ENCODE measurements at regions not wholly inside any gene's neighbourhood (a gene's known extent, or its start where the extent isn't known, plus 50 kb on each side); places are given as distances from the start of the nearest gene placed in this dataset.
A peak's percentile ranks its signal among the peaks of the same experiment; 100 is the strongest.

- no peak for DNase-seq (ENCODE audit: low read depth, low spot score)
- H3K27ac ChIP-seq, result no peak overlapping the region
Observed at GRCh38 chr12:66066137-66066928, 64.2 kb downstream of the LLPH start.

- H3K27ac ChIP-seq, result no peak overlapping the region
- DNase-seq (ENCODE audit: low read depth, low spot score), result no peak
Observed at GRCh38 chr12:66065641-66066136, 64.9 kb downstream of the LLPH start.

DNA sequence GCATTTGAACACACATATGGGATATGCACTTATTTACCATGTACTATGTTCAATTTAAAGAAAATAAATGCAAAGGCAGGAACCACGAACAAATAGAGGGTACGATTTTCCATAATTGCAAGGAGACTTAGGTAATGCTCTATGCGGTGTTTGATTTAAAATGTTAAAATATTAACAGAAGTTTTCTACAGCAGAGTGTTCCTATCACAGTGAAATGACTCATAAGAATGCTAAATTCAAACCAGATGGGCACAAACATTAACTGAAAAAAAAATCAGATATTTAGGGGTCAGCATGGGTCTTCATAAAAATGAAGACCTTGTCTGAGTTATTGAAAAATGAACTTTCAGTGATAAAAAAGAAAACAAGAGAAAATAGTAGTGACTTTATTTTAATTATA, 65.4 kb downstream of the LLPH start:
- DNase-seq (ENCODE audit: low read depth, low spot score), result no peak
- H3K27ac ChIP-seq, result no peak overlapping the region

DNA sequence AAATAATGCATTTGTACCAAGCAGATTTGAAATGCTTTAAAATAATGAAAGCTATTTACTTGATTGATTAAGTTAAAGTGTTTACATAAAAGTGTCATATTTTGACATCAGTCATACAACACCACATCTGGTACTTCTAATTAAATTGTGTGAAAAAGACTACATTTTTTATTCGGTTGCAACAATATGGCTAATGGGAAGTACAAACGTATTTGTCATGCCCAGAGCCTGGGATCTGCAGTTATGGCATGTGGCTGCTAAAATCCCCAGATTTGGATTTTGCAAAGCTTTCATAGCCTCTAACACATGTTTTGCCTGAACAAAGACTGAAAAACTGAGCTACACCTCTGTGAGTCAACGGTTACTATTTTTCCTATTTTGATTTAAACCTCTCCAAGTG, 66.6 kb downstream of the LLPH start:
- no peak overlapping the region for H3K27ac ChIP-seq
- DNase-seq (ENCODE audit: low read depth, low spot score), result no peak

DNA sequence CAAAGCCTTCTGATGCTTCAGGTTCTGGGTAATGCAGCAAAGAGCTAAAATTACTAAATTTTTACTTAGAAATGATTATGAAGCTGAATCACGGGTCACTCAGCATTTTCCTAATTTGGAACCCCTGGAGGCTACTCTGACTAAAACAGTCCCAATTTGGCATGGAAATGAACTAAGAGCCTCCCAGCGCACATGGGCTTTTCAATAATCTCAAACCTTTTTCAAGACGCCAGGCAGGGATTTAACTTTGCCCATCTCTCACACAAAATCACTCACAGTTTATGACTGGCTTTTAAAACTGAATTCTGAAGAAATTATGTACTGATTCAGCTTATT, 68.3 kb downstream of the LLPH start:
- DNase-seq (ENCODE audit: low read depth, low spot score), result no peak

GRCh38 chr12:66061557-66062289, 68.8 kb downstream of the LLPH start:
- no peak overlapping the region for H3K27ac ChIP-seq
- DNase-seq (ENCODE audit: low read depth, low spot score), result no peak

More for the DNA sequence above, 68.3 kb downstream of the LLPH start:
- H3K27ac ChIP-seq, result no peak overlapping the region

GRCh38 chr12:66061076-66061475, 69.5 kb downstream of the LLPH start:
- no peak for DNase-seq (ENCODE audit: low read depth, low spot score)
- no peak overlapping the region for H3K27ac ChIP-seq

DNA sequence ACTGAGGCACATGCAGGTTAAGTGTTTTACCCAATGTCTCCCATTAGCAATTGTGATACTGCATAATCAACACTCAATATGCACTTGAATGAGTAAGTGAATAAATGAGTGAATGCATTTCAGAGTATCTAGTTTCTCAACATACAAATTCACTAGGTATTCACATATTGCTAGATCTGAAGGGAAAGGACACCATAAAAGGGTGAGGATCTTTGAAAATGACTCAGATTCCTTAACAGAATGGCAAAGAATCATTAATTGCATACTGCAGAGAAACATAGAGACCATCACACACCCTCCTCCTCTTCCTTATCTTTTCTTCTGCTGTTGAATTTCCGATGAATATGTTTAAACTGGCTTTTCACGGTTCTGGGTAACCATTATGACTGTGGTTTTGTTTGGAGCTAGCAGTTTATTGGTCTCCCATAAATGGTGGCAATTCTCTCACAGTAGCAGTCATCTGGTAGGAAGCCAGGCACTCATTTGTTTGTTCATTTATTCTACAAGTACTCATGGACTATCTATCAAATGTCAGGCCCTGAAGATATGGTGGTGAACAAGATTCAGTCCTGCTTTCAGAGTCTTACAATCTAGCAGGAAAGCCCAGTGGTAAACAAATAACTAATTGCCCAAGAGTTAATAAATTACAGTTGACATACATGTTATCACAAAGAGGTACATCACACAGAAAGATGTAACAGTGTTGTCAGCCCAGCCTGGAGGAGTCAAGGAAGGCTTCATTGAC, 70.2 kb downstream of the LLPH start:
- no peak overlapping the region for H3K27ac ChIP-seq
- no peak for DNase-seq (ENCODE audit: low read depth, low spot score)

GRCh38 chr12:66059666-66060065, 70.9 kb downstream of the LLPH start:
- DNase-seq (ENCODE audit: low read depth, low spot score), result no peak
- H3K27ac ChIP-seq, result no peak overlapping the region

GRCh38 chr12:66058554-66058953, 72.0 kb downstream of the LLPH start:
- DNase-seq (ENCODE audit: low read depth, low spot score), result no peak
- no peak overlapping the region for H3K27ac ChIP-seq

DNA sequence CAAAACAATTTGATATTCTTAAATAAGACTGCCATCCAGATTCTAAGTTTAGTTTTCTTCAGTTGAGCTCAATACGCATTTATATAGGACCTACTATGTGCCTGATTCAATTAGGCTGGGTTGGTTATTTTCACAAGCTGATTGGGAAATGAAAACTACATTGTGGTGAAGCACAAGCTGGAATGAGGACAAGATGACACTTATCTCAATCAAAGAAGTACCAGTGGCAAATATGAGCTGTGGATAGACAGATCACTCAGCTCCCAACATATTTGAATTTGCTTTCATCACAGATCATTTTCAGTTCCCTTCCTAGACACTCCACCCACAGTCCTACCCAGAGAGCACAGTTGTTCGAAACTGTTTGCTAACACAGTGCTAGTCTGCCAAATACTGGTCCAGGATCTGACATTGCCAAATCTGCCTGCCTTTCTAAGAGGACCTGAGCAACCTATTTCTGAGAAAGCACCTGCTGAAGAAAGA, 74.7 kb downstream of the LLPH start:
- DNase-seq (ENCODE audit: low read depth, low spot score), result no peak
- H3K27ac ChIP-seq, result no peak overlapping the region

GRCh38 chr12:66052988-66053615, 77.4 kb downstream of the LLPH start:
- no peak overlapping the region for H3K27ac ChIP-seq
- no peak for DNase-seq (ENCODE audit: low read depth, low spot score)

DNA sequence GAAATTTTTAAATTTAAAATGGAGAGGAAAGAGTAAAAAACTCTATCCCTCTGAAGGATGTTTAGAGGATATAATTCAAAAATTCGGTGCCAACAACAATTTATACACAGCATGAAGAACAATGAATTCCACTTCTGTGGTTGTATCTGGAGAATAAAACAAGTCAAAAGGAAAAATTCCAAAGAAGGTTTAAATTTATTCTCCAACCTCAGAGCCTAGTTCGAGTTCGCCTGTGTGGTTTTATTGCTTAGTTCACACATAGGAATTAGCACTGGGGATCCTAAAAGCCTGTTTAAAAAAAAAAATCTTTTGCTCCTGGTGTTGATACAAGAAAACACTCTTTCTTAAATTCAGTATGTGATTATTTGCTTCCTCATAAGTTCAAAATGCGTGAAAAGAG, 79.2 kb downstream of the LLPH start:
- no peak for DNase-seq (ENCODE audit: low read depth, low spot score)
- H3K27ac ChIP-seq, result no peak overlapping the region

GRCh38 chr12:66050610-66051009, 79.9 kb downstream of the LLPH start:
- H3K27ac ChIP-seq, result no peak overlapping the region
- no peak for DNase-seq (ENCODE audit: low read depth, low spot score)

GRCh38 chr12:66050283-66050576, 80.3 kb downstream of the LLPH start:
- H3K27ac ChIP-seq, result no peak overlapping the region
- no peak for DNase-seq (ENCODE audit: low read depth, low spot score)

- no peak for DNase-seq (ENCODE audit: low read depth, low spot score)
- H3K27ac ChIP-seq, result peak overlapping the region; percentile 1
Observed at GRCh38 chr12:66049538-66050282, 80.8 kb downstream of the LLPH start.

DNA sequence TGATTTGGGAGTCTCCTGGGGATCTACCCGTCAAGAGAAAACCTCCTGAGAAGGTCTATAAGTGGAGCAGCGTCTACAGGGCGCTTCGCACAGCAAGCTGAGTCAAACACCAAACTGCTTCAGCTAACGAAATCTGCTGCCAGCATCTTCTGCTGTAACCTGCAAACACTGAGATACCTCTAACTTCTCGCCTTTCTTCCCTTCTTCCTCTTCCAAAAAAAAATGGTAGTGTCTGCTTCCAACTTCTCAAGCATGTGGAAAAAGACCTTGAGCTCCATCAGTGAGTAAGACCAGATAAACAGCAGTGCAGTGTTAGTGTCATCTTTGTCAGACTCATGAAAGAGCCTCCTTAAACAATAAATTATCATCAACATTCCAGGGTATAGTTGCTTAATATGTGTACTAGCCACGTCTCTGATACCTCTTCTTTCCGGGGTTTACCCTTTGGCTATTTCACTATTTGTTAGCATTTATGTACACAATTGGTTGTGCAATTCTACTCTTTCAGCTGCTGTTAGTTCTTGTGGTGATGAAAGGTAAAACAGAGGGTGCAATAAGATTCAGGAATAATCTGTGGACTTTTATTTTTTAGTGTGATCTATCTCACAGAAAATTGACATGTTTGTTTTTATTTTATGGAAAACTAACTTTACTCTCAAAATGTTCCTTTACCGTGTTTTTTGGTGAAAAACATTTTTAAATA, 81.6 kb downstream of the LLPH start:
- DNase-seq (ENCODE audit: low read depth, low spot score), result peak; percentile 39
- peak overlapping the region; percentile 1 for H3K27ac ChIP-seq

- no peak for DNase-seq (ENCODE audit: low read depth, low spot score)
Observed at GRCh38 chr12:66048218-66048834, 82.2 kb downstream of the LLPH start.

More at GRCh38 chr12:66048218-66048834, 82.2 kb downstream of the LLPH start:
- no peak overlapping the region for H3K27ac ChIP-seq
